Fibroblast of lung (primary cell): ENCODE measurements at regions not wholly inside any gene's neighbourhood (a gene's known extent, or its start where the extent isn't known, plus 50 kb on each side); places are given as distances from the start of the nearest gene placed in this dataset.

Experiments
- EZH2 ChIP-seq: IDR thresholded peaks from 2 replicates; pipeline ENCODE4 v1.5.1; 2012; ENCODE audit warnings: low read length, control low read depth, mild to moderate bottlenecking; ENCODE audit errors: missing control alignments
- TF ChIP-seq, protein P1 (sequence below), 2 donors: IDR thresholded peaks in 1 of 2; conservative IDR thresholded peaks in 1 of 2; 1 replicate in 1 of 2; 2 replicates in 1 of 2; pipeline ENCODE4 v1.5.1; 2011 to 2012; ENCODE audit warnings: low read length in 2 of 2, control low read depth in 1 of 2, inconsistent platforms in 1 of 2, low read depth in 1 of 2, mild to moderate bottlenecking in 1 of 2

DNA sequence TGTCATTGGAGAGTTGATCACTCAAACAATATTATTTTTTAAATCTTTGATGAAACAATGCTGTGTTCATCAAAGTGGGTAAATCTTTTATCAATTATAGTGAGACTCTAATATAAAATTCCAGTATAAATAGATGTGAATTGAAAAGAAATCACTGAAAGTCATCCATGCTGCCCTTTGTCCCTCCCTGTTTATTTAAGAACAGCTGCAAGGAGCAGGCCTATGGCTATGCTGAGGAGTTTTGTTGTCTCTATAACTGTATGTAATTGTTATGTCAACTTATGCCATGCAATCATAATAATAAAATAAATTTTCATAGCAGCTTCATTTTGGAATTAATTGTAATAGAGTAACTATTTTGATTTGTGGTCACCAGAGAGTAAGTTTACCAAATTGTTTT lies 1272.4 kb upstream of the ADGRL4 start:
- TF ChIP-seq, protein P1, sequence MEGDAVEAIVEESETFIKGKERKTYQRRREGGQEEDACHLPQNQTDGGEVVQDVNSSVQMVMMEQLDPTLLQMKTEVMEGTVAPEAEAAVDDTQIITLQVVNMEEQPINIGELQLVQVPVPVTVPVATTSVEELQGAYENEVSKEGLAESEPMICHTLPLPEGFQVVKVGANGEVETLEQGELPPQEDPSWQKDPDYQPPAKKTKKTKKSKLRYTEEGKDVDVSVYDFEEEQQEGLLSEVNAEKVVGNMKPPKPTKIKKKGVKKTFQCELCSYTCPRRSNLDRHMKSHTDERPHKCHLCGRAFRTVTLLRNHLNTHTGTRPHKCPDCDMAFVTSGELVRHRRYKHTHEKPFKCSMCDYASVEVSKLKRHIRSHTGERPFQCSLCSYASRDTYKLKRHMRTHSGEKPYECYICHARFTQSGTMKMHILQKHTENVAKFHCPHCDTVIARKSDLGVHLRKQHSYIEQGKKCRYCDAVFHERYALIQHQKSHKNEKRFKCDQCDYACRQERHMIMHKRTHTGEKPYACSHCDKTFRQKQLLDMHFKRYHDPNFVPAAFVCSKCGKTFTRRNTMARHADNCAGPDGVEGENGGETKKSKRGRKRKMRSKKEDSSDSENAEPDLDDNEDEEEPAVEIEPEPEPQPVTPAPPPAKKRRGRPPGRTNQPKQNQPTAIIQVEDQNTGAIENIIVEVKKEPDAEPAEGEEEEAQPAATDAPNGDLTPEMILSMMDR (conservative IDR thresholded peaks at IDR 0.05 in 1 of 2, IDR thresholded peaks at IDR 0.05 in 1 of 2; ENCODE audit: low read depth in 1 of 2, low read length in 2 of 2) = no peak
- TF ChIP-seq EZH2 = no peak
